GM19452 (cell line): ENCODE measurements at regions not wholly inside any gene's neighbourhood (a gene's known extent, or its start where the extent isn't known, plus 50 kb on each side); places are given as distances from the start of the nearest gene placed in this dataset.
A peak's percentile ranks its signal among the peaks of the same experiment; 100 is the strongest.

Experiments used
- ATAC-seq: cut with Tn5 transposase; IDR thresholded peaks from one replicate; pipeline ENCODE4 v1.9.1; 2021; ENCODE audit not compliant: unreplicated experiment

DNA sequence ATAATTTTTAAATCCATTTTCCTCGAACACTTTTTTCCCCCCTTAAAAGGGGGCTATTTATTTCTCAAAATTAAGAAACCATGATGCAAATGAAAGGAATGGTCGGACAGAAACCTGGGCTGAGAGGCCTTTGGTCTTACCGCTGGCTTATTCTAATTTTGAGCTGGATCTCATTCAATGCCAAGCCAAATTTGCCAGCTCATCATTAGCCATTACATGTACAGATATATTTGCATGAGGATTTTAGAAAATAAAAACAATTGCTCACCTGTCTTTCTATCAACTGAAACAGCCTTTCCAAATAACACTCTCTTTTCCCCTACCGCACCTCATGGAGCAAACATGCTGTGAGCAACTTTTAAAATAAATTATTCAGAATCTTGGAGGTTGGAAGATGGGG lies 219.5 kb upstream of the DTNBP1 start:
- no peak for ATAC-seq

DNA sequence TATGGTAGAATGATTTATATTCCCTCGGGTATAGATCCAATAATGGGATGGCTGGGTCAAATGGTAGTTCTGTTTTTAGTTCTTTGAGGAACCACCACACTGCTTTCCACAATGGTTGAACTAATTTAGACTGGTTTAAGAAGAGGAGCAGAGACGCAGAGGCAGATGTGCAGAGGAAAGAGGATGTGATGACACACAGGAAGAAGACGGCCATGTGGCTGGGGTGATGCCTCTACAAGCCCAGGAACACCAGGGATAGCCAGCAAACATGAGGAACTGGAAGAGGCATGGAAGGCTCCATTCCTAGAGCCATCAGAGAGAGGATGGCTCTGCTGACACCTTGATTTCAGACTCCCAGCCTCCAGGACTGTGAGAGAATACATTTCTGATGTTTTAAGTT lies 218.3 kb upstream of the DTNBP1 start:
- ATAC-seq = no peak

DNA sequence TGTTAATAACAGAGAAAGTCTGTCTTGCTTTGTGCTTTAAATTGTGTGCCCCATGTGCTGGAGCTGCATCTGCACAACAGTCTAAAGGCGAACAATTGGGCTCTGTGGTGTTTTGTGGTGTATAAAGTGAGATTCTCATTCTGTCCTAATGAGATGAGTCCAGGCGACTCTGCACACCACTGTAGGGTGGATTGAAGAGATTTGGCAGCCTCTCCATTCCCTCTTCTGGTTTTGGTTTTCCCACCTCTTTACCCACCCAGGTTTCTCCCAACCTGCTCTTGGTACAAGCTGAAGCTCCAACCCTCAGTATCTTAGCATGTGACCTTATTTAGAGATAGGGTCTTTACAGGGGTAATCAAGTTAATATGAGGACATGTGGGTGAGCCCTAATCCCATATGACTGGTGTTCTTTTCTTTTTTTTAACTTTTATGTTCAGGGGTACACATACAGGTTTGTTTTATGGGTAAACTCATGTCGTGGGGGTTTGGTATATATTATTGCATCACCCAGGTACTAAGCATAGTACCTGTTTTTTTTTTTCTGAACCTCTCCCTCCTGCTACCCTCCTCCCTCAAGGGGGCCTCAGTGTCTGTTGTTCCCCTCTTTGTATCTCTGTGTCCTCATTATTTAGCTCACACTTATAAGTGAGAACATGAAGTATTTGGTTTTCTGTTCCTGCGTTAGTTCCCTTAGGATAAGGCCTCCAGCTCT lies 217.6 kb upstream of the DTNBP1 start:
- no peak for ATAC-seq

DNA sequence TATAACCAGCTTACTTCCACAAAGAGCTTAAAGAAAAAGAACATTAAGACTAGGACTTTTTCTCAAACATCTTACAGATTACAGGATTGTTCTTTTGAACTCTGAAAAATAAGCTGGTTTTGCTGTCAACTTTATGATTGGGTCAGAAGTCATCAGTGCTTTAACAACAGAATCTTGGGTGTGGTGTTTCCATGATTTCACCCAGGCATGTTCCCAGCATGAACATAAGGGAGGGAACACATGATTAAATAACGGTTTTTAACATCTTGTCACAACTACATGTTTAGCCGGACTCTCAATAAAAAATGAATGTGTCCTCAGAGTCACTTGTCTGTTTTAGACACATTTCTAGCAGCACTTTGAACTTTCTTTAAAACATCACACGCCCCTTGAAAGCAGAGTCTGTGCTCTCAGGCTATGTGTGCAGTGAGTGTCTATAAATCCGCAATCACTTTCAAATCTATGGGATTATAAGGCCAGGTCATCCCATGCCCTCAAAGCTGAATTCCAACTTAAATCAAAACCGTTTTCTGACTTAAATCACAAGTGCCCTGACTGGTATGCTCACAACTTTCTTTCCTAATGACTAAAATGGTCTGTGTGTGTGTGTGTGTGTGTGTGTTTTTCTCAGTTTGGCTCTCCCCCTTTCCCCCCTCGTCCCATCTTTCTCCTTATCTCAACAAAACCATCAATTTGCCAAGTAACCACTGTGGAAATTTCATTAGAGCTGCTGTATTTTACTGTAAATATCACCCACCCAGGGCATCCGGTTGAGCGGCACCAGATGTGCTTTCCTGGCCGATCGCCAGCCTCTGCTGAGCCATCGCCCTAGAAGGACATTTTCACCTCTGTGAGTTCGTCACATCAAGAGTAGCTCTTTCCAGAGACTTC lies 216.8 kb upstream of the DTNBP1 start:
- peak; percentile 81 for ATAC-seq

DNA sequence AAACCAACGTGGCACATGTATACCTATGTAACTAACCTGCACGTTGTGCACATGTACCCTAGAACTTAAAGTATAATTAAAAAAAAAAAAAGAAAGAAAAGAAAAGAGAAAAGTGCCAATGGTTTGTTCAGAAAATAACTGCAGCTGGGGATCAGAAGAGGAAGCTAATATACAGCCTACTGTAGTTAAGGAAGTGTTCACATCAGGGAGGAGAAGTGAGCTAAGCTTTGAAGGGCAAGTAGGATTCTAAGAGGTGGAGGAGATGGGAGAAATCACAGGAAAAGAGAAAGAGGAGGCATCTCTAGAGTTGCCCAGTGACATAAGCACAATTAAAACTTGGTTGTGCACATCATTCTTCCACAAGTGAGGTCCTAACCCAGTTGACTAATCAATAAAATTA lies 214.4 kb upstream of the DTNBP1 start:
- ATAC-seq = no peak

DNA sequence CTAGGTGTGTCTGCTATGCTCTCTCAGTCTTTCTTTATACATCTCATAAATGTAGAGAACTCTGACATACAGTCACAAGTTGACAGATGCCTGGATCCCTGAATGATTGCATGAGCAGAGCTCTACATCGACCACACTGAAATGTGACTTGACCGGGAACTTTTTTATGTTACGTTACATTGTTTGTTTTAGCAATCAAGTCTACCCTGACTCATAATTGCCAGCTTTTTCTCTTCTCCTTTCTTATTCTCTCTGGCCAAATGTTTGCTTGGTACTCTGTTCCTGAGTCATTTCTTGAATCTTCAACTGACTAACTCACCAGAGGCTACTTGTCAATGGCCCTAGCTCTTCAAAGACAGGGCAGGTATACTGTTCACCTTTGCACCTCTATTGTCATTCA lies 213.6 kb upstream of the DTNBP1 start:
- peak; percentile 51 for ATAC-seq

DNA sequence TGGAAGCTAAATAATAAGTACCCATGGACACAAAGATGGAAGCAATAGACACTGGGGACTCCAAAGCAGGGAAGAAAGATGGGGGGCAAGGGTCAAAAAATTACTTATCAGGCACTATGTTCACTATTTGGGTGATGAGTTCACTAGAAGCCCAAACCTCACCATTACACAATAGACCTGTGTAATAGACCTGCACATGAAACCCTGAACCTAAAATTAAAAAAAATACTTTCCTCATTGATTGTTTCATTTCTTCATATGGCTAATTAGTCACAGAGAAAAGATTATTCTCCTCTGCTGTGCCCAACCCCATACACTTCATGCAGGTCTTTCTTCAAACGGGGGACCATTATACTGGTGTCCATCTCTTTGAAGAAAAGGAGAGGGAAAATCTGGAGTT lies 213.0 kb upstream of the DTNBP1 start:
- no peak for ATAC-seq

DNA sequence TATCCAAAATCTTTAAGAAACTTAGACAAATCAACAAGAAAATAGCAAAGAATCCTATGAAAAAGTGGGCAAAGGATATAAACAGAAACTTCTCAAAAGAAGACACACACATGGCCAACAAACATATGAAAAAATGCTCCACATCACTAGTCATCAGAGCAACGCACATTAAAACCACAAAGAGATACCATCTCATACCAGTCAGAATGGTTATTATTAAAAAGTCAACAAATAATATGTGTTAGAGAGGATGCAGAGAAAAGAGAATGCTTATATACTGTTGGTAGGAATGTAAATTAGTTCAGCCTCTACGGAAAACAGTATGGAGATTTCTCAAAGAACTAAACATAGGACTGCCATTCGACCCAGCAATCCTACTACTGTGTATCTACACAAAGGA lies 212.0 kb upstream of the DTNBP1 start:
- no peak for ATAC-seq

DNA sequence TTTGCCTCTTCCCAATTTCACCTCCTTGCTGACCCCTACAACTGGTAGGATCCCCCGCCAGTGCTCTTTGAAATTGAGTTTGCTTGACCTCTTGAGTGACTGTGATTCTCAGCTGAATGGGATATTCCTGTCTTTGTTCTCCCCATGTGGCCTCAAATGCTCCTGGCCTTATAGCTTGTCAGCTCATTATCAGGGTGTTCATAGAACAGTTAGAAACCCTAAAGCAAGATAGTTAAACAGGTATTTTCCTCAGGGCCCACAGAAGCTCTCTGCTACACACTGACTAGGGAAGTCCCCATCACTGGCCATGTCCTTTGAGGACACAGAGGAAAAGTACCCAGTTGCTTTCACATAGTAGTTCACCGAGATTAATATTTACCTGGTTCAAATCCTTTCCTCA lies 211.5 kb upstream of the DTNBP1 start:
- no peak for ATAC-seq

DNA sequence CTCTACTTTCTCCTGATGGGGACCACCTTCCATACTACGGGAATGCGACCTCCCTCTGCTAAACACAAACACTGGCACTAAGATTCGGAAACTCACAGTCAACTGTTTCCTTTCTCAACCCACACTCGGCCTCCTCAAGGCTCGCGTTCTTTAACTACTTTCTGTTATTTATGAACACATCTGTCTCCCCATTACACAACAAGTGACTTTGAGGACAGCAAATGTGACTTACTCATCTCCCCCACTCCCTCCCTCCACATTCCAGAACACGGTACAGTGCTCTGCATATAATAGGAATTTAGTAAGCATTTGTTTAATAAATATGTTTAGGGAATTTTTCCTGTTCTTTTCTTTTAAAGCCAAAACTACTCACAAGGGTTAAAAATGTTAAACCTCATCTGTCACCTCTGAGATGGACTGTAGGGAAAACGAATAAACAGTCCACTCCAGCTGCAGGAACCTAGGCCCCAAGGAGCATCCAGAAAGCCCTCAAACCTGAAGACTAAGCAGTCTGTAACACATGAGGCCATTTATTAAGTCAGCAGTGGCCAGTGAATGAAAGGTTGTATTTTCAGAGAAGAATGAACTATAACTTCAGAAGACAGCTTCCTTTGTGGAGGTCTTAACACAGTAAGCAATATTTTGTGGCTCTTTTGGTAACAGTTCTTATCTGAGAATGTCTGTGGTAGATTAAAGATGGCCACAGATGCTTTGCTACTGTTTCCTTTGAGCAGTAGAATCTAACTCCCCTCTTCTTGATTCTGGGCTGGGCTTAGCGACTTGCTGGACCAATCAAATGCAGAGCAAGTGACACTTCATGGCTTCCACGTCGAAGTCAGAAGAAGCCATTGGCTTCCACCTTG lies 209.6 kb upstream of the DTNBP1 start:
- ATAC-seq = no peak

DNA sequence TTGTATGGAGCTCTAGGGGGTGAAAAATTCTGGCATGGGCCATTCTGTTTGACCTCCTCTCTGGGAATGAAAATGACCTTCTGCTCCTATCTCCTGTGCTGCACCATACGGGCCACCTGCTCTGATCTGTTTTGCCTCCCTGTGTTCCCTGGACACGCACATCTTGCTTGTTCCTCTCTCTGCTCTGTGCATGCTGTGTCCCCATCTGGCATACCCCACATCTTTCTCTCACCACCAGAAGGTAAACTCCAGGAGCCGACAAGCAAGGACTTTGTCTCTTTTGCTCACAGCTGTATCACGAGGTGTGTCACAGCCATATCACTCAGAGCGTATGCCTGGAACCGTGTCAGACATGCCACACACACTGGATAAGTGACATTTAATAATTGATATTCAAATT lies 208.4 kb upstream of the DTNBP1 start:
- ATAC-seq = no peak

DNA sequence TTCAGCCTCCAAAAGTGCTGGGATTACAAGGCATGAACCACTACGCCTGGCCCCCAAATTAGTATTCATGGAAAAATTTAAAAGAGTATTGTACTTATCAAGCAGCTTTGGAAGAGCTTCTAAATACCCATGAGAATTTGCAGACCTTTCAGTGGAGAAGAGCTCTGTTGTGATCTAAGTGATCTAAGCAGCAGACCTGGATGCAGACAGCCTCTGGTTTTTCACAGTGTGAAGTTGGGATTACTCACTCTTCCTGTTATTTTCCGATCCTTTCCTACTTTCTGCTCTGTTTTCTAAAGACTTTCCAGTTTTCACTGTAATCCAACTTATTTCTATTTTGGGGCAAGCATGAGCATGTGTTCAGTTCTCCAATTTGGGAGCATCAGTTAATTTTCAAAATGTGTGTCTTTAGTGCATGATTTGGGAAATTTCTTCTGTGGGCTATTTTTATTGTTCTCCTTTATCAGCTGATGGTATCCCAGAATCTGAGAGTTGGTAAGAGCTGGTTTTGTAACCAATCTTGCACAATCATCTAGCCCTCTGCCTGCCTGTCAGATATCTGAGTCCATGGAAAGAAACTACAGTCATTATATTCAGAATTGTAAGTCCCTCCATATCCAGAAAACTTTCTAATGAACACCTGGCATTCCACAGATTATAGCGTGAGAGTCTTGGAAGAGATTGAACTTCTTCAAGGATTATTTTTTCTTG lies 207.7 kb upstream of the DTNBP1 start:
- no peak for ATAC-seq

DNA sequence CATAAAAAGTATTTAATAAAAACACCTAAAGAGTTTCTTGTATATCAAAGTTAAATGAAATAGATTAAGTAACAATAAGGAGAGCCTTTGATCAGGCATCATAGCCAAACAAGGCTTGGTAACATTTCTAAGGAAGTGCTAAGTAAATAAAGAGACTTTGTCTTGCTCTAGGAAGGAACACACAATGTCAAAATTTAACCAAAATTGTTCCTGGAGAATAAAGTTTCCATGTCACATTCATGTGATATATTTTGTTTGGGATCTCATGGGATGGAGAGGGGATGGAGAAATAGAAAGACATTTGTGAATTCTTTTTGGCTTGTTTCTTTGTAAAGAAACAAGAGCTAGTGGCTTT lies 201.9 kb upstream of the DTNBP1 start:
- no peak for ATAC-seq

DNA sequence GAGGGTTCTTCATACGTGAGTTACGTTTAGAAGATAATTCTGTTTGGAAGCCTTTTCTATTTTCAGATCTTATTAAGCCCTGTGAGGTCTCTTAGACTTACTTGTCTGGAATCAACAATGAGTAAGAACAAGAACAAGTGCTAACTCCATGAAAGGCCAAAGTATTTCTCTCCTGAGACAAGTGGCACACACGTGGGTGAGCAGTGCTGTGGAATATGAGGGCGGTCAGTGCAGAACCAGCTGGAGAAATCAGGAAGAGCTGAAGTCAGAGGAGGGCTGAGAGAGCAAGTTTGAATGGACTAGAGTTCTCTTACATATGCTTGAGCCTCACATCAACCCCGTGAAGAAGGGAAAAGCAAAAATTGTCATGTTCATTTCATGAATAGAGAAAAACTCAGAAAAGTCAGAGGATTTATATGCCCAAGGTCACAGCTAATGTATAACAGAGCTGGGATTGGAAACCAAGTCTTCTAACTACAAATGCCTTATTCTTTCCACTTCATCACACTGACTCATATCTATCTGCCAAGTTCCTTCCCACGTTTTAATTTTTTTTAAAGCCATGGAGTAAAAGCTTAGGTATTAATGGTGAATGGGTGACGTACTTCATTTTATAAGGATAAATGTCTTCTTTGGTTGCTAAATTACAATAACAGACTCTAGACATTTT lies 201.3 kb upstream of the DTNBP1 start:
- ATAC-seq = no peak

DNA sequence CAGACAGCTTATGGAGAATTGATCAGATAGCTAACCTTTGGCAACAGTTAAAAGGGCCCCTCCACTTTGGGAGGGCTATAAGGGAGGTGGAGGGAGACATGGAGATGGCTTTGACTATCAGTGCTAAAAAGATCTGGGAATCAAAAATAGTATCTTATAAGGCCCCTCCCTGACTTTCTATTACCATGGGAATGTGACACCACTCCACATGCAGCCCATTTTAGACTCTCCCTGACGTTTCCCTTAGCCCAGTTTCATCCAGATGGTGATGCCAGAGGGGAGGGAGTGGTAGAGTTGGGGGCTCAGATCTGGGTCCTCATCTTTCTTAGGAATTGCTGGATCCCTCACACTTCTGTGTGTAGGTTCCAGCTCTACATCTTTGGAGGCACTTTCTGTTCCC lies 200.0 kb upstream of the DTNBP1 start:
- ATAC-seq = no peak

DNA sequence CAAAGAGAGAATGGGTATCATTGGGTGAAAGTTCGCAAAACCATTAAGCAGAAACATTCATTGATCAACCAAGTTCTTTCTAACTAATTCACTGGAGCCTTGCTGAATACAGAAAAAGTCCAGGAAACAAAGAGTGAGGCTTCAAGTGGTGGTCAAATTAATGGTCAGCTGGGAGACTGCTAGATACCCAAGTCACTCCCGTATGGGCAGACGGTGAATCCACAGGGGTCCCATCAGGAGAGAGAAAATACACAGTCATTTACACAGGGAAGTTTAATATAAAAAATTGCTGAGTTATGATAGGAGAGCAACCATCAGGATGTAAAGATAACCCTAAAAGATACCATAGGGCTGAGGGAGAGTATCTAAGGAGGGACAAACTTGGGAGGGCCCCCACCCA lies 198.7 kb upstream of the DTNBP1 start:
- no peak for ATAC-seq

DNA sequence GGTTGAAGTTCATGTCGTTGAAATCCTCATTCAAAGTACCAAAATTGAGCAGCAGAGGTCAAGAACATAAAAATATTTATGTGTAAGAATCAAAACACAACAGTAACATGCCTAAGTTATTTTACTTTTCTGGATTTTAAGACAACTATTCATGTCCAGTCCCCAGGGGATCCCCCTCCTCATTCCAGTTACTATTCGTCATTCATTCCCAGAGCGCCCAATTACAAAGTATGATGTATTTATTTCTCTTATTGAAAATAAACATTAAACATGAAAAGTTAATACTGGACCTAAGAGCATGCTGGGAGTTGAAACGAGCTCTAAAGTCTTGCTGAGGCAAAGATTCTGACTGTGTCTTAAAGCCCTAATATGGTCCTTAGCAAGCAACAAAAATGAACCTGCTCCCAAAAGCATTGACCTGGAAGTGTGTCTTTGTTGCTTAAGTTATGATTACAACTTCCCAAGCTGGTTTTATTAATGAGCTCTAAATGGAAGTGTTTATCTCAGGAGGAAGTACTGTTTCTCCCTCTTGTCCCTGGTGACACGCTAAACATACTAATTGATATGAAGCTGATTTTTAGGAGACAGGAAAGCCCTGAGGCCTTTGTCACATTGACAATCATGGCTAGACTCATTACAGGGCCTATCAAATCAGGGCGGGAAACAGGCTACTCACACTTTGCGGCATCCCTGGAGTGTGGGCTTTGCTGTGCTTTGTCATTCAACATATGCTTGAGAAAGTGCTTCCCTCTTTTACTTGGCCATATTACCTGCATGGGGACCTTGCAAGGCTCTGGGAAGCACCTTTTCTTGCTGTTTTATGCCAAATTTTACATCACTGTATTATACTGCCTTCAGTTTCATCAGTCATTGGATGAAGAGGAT lies 192.2 kb upstream of the DTNBP1 start:
- no peak for ATAC-seq

DNA sequence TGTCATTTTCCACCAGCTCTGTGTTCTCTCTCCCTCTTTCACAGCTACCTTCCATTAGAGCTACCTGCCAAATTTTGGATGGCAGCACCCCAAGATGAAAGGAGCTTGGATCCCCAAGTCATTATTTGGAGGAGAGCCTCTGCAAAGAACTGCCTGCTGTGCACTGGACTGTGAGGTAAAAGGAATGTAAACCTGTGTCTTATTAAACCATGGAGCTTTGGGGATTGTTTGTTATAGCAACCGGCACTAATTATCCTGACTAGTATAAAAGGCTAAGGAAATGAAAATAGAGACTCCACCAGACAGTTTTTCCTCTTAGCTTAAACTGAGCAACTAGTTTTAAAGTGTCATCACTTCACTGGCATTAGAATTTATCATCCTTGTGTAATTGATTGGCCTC lies 191.6 kb upstream of the DTNBP1 start:
- no peak for ATAC-seq

DNA sequence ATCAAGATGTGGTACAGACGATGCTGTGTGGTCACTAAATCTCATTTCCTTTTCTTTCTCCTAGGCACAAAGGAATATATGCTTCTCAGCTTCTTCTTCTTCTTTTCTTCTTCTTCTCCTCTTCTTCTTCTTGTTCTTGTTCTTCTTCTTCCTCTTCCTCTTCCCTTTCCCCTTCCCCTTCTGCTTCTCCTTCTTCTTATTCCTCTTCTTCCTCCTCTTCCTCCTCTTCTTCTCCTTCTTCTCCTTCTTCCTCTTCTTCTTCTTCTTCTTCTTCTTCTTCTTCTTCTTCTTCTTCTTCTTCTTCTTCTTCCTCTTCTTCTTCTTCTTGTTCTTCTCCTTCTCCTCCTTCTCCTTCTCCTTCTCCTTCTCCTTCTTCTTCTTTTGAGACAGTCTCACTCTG lies 190.4 kb upstream of the DTNBP1 start:
- ATAC-seq = no peak

DNA sequence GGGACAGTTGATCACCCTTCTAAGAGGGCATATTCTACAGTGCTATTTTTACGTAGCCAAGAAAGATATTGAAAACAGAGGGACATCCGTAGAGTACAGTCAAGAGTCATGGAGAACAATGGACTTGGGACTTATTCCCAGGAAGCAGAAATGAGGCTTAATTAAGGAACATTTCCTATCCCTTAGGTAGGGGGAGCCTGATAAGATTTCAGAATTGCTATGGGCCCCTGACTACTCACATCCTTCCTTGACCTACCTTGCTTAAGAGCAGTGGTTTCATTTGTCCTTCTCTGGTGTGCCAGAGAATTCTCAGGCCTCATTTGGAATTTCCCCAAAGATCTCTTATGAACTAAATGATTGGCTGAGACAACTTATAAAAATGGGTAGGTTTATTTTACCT lies 189.5 kb upstream of the DTNBP1 start:
- no peak for ATAC-seq
